Keratinocyte (primary cell): ENCODE measurements at regions not wholly inside any gene's neighbourhood (a gene's known extent, or its start where the extent isn't known, plus 50 kb on each side); places are given as distances from the start of the nearest gene placed in this dataset.
"Not testable (repeated sequence)": the region's sequence is repeated elsewhere in the genome, so short reads cannot be mapped to it uniquely, and the experiment has no call there.

Experiments used
- EZH2 ChIP-seq: IDR thresholded peaks from one replicate; pipeline ENCODE4 v1.6.1; 2012; ENCODE audit warnings: inconsistent platforms, mild to moderate bottlenecking, low read length, moderate library complexity
- TF ChIP-seq, protein P1 (sequence below), 3 experiments: IDR thresholded peaks in 1 of 3; conservative IDR thresholded peaks in 1 of 3; optimal IDR thresholded peaks in 1 of 3; 2 replicates in 2 of 3; 3 replicates in 1 of 3; pipeline versions ENCODE3 to v1.5.1; 2011; ENCODE audit warnings: low read length in 3 of 3, mild to moderate bottlenecking in 3 of 3, moderate library complexity in 2 of 3, control low read depth in 1 of 3, inconsistent platforms in 1 of 3; ENCODE audit not compliant: insufficient read depth in 2 of 3; ENCODE audit errors: extremely low read depth in 1 of 3

DNA sequence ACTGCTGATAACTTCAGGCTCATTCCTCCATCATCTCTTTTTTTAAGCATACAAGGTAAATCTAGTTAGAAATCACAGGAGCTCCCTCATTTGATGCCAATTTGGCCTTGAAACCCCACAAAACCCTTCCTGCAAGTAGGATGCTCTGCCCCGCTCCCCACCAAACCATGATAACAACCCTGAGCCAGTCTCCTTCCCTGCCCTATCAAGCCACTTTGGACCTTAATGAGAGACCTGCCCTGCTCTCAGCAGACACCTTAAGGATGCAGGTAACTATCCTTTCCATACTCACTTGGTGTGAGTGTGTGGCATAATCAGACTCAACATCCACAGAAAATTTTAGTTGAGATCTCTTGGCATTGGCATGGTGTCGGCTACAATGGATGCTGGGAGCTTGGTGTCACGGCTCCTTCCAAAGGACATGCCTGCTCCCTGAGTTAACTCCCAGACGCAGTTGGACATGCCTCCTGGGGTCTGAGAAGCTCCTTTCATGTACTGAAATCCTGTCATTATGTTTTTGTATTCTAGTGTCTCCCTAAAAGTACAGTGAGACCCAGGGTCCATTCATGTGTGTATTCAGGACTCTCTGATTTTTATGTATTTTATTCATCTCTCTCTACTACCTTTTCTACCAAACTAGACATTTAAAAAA is 801.4 kb downstream of the TMEM121 start:
- TF ChIP-seq EZH2 = not testable (repeated sequence)
- TF ChIP-seq, protein P1, sequence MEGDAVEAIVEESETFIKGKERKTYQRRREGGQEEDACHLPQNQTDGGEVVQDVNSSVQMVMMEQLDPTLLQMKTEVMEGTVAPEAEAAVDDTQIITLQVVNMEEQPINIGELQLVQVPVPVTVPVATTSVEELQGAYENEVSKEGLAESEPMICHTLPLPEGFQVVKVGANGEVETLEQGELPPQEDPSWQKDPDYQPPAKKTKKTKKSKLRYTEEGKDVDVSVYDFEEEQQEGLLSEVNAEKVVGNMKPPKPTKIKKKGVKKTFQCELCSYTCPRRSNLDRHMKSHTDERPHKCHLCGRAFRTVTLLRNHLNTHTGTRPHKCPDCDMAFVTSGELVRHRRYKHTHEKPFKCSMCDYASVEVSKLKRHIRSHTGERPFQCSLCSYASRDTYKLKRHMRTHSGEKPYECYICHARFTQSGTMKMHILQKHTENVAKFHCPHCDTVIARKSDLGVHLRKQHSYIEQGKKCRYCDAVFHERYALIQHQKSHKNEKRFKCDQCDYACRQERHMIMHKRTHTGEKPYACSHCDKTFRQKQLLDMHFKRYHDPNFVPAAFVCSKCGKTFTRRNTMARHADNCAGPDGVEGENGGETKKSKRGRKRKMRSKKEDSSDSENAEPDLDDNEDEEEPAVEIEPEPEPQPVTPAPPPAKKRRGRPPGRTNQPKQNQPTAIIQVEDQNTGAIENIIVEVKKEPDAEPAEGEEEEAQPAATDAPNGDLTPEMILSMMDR (optimal IDR thresholded peaks at IDR 0.05 in 1 of 3, IDR thresholded peaks at IDR 0.05 in 1 of 3, conservative IDR thresholded peaks at IDR 0.05 in 1 of 3; ENCODE audit: extremely low read depth in 1 of 3, insufficient read depth in 2 of 3, low read length in 3 of 3) = not testable (repeated sequence)
